Renal cortex interstitium (tissue), 11 donors: ENCODE measurements at regions not wholly inside any gene's neighbourhood (a gene's known extent, or its start where the extent isn't known, plus 50 kb on each side); places are given as distances from the start of the nearest gene placed in this dataset.
"Not testable (repeated sequence)": the region's sequence is repeated elsewhere in the genome, so short reads cannot be mapped to it uniquely, and the experiment has no call there.

Experiments
- DNase-seq, 11 donors: peaks; one replicate each; pipeline ENCODE4 v3.0.0-alpha.2; 2013; ENCODE audit warnings: low read depth in 9 of 11, low spot score in 4 of 11; ENCODE audit errors: extremely low read depth in 1 of 11

DNA sequence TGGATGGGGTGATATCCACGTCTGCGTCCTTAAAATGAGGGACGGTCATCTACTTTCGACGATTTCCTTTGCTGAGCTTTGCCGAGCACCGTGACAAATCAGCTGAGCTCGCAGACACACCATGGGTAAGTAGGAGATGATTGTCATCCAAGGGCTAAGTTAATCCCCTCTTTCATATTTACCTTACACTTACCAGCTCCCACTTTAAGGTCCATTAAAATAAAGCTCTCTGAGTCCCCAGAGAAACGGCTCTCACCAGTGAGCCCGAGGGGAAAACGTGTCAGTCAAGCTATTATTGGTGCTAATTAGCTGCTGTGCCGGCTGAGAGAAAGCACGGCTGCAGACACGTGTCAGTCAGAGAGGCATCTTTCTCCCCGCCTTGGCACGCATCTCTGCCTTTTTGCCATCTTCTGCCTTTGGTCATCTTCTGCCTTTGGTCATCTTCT, 72.2 kb downstream of the CRLF2 start:
- DNase-seq = no peak

GRCh38 chrX:1139185-1139500, 73.3 kb downstream of the CRLF2 start:
- DNase-seq = no peak

- DNase-seq = no peak
Observed at GRCh38 chrX:1138476-1139184, 73.8 kb downstream of the CRLF2 start.

DNA sequence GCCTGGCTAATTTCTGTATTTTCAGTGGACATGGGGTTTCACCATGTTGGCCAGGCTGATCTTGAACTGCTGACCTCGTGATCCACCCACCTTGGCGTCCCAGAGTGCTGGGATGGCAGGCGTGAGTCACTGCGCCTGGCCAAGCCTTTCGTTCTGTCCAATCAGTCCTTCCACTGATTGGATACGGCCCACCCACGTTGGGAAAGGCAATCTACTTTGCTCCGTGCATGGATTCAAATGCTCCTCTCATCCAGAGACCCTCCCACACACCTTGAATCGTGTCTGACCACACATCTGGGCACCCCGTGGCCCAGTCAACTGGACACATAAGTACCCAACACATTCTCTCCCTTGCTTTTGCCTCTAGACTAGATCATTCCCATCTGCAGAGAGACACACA, 74.9 kb downstream of the CRLF2 start:
- no peak for DNase-seq

- DNase-seq = not testable (repeated sequence)
Observed at GRCh38 chrX:1136582-1136981, 75.9 kb downstream of the CRLF2 start.

- no peak for DNase-seq
Observed at GRCh38 chrX:1134976-1135375, 77.5 kb downstream of the CRLF2 start.

DNA sequence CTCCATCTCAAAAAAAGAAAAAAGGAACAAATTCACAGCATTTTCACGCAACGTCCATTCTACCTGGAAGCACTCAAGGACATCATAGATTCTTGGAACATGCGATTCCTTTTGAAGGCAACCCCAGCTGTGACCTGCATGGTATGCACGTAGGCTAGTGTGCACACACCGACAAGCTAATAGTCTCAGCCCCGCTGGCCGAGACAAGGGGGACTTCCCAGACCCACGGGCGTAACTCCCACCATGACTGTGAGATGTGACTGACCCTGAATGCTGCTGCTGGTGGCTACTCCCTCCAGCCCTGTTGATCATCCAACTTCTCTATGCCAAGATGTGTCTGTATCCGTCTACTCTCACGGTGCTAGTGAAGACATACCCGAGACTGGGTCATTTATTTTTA, 78.3 kb downstream of the CRLF2 start:
- no peak for DNase-seq

GRCh38 chrX:1126738-1127137, 85.7 kb downstream of the CRLF2 start:
- DNase-seq = no peak

DNA sequence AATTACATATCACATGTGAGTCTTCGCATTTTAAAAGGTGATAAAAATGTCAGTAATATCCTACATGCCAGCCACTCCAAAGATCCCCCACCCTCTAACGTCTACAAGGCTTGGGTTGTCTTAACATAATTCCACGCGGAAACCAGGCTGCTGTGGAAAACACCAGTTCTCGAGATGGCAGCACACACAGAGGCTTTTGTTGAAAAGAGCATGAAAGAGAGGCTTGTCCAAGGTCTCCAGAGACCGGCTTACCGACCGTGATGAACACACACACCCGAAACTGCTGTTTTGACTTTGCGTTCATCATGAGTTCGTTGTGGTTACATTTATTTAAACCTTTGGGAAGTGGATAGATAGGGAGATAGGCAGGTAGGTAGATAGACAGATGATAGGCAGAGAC, 87.9 kb downstream of the CRLF2 start:
- no peak for DNase-seq

DNA sequence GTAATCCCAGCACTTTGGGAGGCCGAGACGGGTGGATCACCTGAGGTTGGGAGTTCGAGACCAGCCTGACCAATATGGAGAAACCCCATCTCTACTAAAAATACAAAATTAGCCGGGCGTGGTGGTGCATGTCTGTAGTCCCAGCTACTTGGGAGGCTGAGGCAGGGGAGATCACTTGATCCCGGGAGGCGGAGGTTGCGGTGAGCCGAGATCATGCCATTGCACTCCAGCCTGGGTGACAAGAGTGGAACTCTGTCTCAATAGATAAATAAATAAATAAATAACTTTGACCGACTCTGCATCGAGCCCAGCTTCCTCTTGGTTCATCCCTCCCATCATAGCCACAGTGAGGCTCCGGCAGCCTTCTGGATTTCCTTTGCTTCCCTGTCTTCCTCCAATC, 89.6 kb downstream of the CRLF2 start:
- not testable (repeated sequence) for DNase-seq

GRCh38 chrX:1119275-1119674, 93.2 kb downstream of the CRLF2 start:
- DNase-seq = no peak

DNA sequence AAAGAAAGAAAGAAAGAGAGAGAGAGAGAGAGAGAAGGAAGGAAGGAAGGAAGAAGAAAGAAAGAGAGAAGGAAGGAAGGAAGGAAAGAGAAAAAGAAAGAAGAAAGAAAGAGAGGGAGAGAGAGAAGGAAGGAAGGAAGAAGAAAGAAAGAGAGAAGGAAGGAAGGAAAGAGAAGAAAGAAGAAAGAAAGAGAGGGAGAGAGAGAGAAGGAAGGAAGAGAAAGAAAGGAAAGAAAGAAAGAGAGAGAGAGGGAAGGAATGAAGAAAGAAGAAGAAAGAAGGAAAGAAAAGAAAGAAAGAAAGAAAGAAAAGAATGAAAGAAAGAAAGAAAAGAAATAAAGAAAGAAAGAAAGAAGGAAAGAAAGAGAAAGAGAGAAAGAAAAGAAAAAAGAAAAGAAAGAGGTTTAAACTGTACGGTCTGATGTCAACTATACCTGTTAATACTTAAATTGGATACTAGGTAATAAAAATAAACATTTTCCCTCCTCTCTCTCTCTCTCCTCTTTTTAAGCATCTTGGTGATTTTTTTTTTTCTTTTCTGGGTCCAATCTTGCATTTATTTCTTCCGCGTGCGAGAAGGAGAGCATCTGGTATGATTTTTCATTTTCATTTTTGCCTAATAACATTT, 93.8 kb downstream of the CRLF2 start:
- DNase-seq = no peak

- not testable (repeated sequence) for DNase-seq
Observed at GRCh38 chrX:1115411-1115810, 97.0 kb downstream of the CRLF2 start.

- DNase-seq = no peak
Observed at GRCh38 chrX:1112321-1112720, 100.1 kb downstream of the CRLF2 start.

DNA sequence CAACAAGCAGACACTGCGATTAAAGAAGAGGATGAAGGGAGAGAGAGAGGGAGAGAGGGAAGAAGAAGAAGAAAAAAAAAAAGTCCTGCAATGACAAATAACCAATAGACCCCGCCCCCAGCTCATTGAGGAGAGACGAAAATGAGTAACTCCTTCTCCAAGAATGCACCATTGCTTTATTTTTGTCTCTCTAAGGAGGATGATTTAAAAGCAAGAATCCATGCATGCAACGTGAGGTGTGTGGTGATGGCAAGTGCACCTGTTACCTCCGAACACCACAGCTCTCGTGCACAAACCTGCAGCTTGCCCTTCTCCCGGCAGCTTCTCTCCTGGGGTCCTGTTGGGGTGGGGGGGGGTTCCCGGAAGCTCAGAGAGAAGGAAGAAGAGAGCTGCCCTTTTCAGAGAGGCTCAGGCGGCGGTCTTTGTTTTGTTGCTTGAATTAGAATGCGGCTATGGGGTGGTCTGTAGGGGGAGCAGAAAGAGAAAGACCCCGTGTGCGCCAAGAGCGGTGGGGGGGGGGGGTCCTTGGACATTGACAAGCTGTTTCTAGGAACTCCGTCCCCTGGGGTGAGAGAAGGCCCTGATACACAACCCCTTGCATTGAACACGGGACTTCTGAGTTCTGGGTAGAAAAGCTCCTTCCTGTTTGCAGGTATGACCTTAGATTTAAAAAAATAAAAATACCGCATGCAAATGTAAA, 100.7 kb downstream of the CRLF2 start:
- no peak for DNase-seq

GRCh38 chrX:1109580-1110119, 102.8 kb downstream of the CRLF2 start:
- DNase-seq = no peak

GRCh38 chrX:1108501-1109445, 103.7 kb downstream of the CRLF2 start:
- DNase-seq = no peak

GRCh38 chrX:1106478-1107210, 105.8 kb downstream of the CRLF2 start:
- DNase-seq = no peak
